K562 (cell line): ENCODE measurements at regions not wholly inside any gene's neighbourhood (a gene's known extent, or its start where the extent isn't known, plus 50 kb on each side); places are given as distances from the start of the nearest gene placed in this dataset.

Experiments used
- ATAC-seq: fragments of 200-7000 bp; cut with Tn5 transposase; 3 replicates; pipeline ENCODE4 v1.9.1; 2020; ENCODE audit warnings: moderate library complexity
- BruUV-seq: library from RNA; stranded (reverse); fragments of 400-500 nt; replicated peaks from 2 replicates; lab custom pipeline; 2021; lab: Mats Ljungman, UMichigan
- CTCF ChIA-PET: fragments of 300-600 bp; formaldehyde crosslinking; extraction: SDS; loops from one replicate; lab custom pipeline; 2021; ENCODE audit warnings: low intra/inter-chr PET ratio; lab: Yijun Ruan, JAX
- POLR2A ChIA-PET: fragments of 300-600, 350-650 bp; sonication (Branson Sonifier 250); formaldehyde crosslinking; extraction: SDS; loops from one replicate; lab custom pipeline; 2021; ENCODE audit warnings: antibody characterized with exemption, inconsistent platforms; lab: Yijun Ruan, JAX
- DNase-seq, 4 experiments: peaks; one replicate each; pipeline versions ENCODE4 v3.0.0 to v3.0.0-alpha.2; 2011 to 2018; ENCODE audit warnings: low spot score in 3 of 4, mixed read lengths in 3 of 4; ENCODE audit errors: extremely low read depth in 1 of 4
- FAIRE-seq: peaks from 2 replicates; lab custom pipeline; 2011; peaks lifted over from hg19 to GRCh38; lab: Jason Lieb, UNC
- H2AFZ ChIP-seq: 2 replicates; pipeline ENCODE4 v1.6.0; 2011; ENCODE audit warnings: low read depth, low read length, control low read depth, inconsistent platforms
- H3K27ac ChIP-seq: fragments of 200-600 bp; 3 replicates; pipeline ENCODE4 v1.8.0; 2011; ENCODE audit warnings: low read depth, mild to moderate bottlenecking, control low read depth, inconsistent platforms, low read length, moderate library complexity, mixed read lengths; ENCODE audit errors: extremely low read depth
- H3K27me3 ChIP-seq, 2 experiments: fragments of 300-600 bp in 1 of 2; 2 replicates in 1 of 2; 3 replicates in 1 of 2; pipeline versions ENCODE4 v1.6.0 to v1.8.0; 2011; ENCODE audit warnings: inconsistent platforms in 2 of 2, low read length in 2 of 2, mild to moderate bottlenecking in 1 of 2, mixed read lengths in 1 of 2, moderate library complexity in 1 of 2; ENCODE audit not compliant: control insufficient read depth in 2 of 2, insufficient read depth in 2 of 2
- H3K36me3 ChIP-seq: fragments of 300-600 bp; 3 replicates; pipeline ENCODE4 v1.8.0; 2011; ENCODE audit warnings: mild to moderate bottlenecking, low read length, inconsistent platforms; ENCODE audit not compliant: control insufficient read depth, insufficient read depth
- H3K4me1 ChIP-seq, 2 experiments: fragments of 200-600 bp in 1 of 2; replicated peaks in 1 of 2; 2 replicates in 1 of 2; 3 replicates in 1 of 2; pipeline versions ENCODE4 v1.5.1 to v1.8.0; 2011; ENCODE audit warnings: inconsistent platforms in 2 of 2, low read length in 2 of 2, mild to moderate bottlenecking in 1 of 2, mixed read lengths in 1 of 2, moderate library complexity in 1 of 2; ENCODE audit not compliant: control insufficient read depth in 2 of 2, insufficient read depth in 2 of 2
- H3K4me2 ChIP-seq: 2 replicates; pipeline ENCODE4 v1.6.1; 2011; ENCODE audit warnings: low read length, control low read depth, inconsistent platforms, mixed read lengths; ENCODE audit not compliant: insufficient read depth
- H3K4me3 ChIP-seq: fragments of 200-600 bp; sonication (generic), shearing (Covaris generic); 2 replicates; pipeline ENCODE4 v1.5.1; 2016; ENCODE audit warnings: control low read depth, inconsistent platforms
- H3K79me2 ChIP-seq: fragments of 200-600 bp; 3 replicates; pipeline ENCODE4 v1.8.0; 2011; ENCODE audit warnings: low read length, inconsistent platforms; ENCODE audit not compliant: control insufficient read depth, insufficient read depth
- H3K9ac ChIP-seq, 2 experiments: 2 replicates each; pipeline versions ENCODE4 v1.6.0 to v1.6.1; 2011; ENCODE audit warnings: low read depth in 2 of 2, low read length in 2 of 2, control low read depth in 1 of 2, inconsistent platforms in 1 of 2, mild to moderate bottlenecking in 1 of 2, mixed read lengths in 1 of 2; ENCODE audit not compliant: insufficient read depth in 1 of 2
- H3K9me1 ChIP-seq: one replicate; pipeline ENCODE4 v1.6.0; 2011; ENCODE audit warnings: inconsistent platforms, mild to moderate bottlenecking, low read length, moderate library complexity; ENCODE audit not compliant: control insufficient read depth, insufficient read depth
- H3K9me3 ChIP-seq: replicated peaks from 2 replicates; pipeline ENCODE4 v1.5.1; 2011; ENCODE audit warnings: low read depth, low read length, inconsistent platforms; ENCODE audit not compliant: control insufficient read depth, insufficient read depth
- H4K20me1 ChIP-seq: replicated peaks from 2 replicates; pipeline ENCODE4 v1.6.1; 2011; ENCODE audit warnings: low read length, inconsistent platforms, mixed read lengths; ENCODE audit not compliant: control insufficient read depth, insufficient read depth
- BHLHE40 ChIP-seq: IDR thresholded peaks from 2 replicates; pipeline ENCODE4 v1.6.1; 2011; ENCODE audit warnings: low read length, improper control_type of control experiment
- C11orf30 ChIP-seq: fragments of 450-650 bp; IDR thresholded peaks from 2 replicates; pipeline ENCODE4 v1.6.1; 2016; ENCODE audit warnings: low read depth, mild to moderate bottlenecking
- COPS2 ChIP-seq: fragments of 450-650 bp; conservative IDR thresholded peaks from 2 replicates; pipeline ENCODE4 v1.6.1; 2016; ENCODE audit warnings: mild to moderate bottlenecking, moderate library complexity
- ELF1 ChIP-seq: fragments of 200-800 bp; sonication (Bioruptor generic); IDR thresholded peaks from 2 replicates; pipeline ENCODE4 v1.6.1; 2016; ENCODE audit warnings: missing genetic modification characterization, missing compliant biosample characterization
- FOXK1 ChIP-seq: sonication (generic); formaldehyde crosslinking; IDR thresholded peaks from 2 replicates; pipeline ENCODE4 v1.8.0; 2022; ENCODE audit warnings: missing genetic modification reagents, mild to moderate bottlenecking, borderline replicate concordance
- IFI16 ChIP-seq: fragments of 250-450 bp; sonication (Bioruptor Pico); IDR thresholded peaks from 2 replicates; pipeline ENCODE4 v2.1.2; 2022; ENCODE audit warnings: mild to moderate bottlenecking, inconsistent platforms
- NCOA1 ChIP-seq: fragments of 450-650 bp; IDR thresholded peaks from 2 replicates; pipeline ENCODE4 v1.6.1; 2016; ENCODE audit warnings: low read depth
- SETDB1 ChIP-seq: IDR thresholded peaks from one replicate; pipeline ENCODE4 v1.6.1; 2012; ENCODE audit warnings: low read length, control low read depth, inconsistent platforms
- TGIF2 ChIP-seq: sonication (generic); formaldehyde crosslinking; IDR thresholded peaks from 2 replicates; pipeline ENCODE4 v1.8.1; 2022; ENCODE audit warnings: mild to moderate bottlenecking, missing genetic modification reagents, moderate library complexity
- XRCC5 ChIP-seq: fragments of 200-400 bp; formaldehyde crosslinking; IDR thresholded peaks from 2 replicates; pipeline ENCODE4 v1.6.1; 2017; ENCODE audit warnings: low read depth, mild to moderate bottlenecking, low read length
- ZNF316 ChIP-seq: fragments of 450-650 bp; IDR thresholded peaks from 2 replicates; pipeline ENCODE4 v1.6.1; 2016
- ZNF445 ChIP-seq: fragments of 250-450 bp; sonication (Bioruptor Pico); IDR thresholded peaks from 2 replicates; pipeline ENCODE4 v1.4.0; 2020; ENCODE audit warnings: low read depth, mild to moderate bottlenecking, moderate library complexity
- ZNF584 ChIP-seq: fragments of 200-800 bp; sonication (Bioruptor generic); IDR thresholded peaks from 2 replicates; pipeline ENCODE4 v1.6.1; 2016; ENCODE audit warnings: low read depth, mild to moderate bottlenecking, missing genetic modification characterization, missing compliant biosample characterization
- ZNF644 ChIP-seq: fragments of 200-800 bp; sonication (Bioruptor generic); IDR thresholded peaks from 2 replicates; pipeline ENCODE4 v1.6.1; 2016; ENCODE audit warnings: low read depth, missing genetic modification characterization, missing compliant biosample characterization
- ZNF76 ChIP-seq: fragments of 250-450 bp; sonication (Bioruptor Pico); IDR thresholded peaks from 2 replicates; pipeline ENCODE4 v1.4.0; 2020; ENCODE audit warnings: mild to moderate bottlenecking, moderate library complexity, borderline replicate concordance
- ZNF764 ChIP-seq: fragments of 250-450 bp; sonication (Bioruptor Pico); IDR thresholded peaks from 2 replicates; pipeline ENCODE4 v1.4.0; 2020; ENCODE audit warnings: low read depth, mild to moderate bottlenecking, moderate library complexity
- WGBS: fragments of 100-300 bp; shearing (Covaris generic); methylation state at CpG from one replicate; pipeline ENCODE4 v1.1.6; 2016; ENCODE audit warnings: low coverage, mixed read lengths; ENCODE audit not compliant: insufficient coverage; ENCODE audit errors: missing lambda C conversion rate; 5-methylcytosine and 5-hydroxymethylcytosine counted together
- in situ Hi-C: fragments of 300-500 bp; cut with MboI; formaldehyde crosslinking; loops from 4 replicates; pipeline ENCODE4 v1.15.0; 2018; ENCODE audit warnings: inconsistent platforms, mixed read lengths
- intact Hi-C: fragments of 100-400 bp; cut with micrococcal nuclease; formaldehyde crosslinking; loops from 2 replicates; pipeline ENCODE4 v1.14.2; 2022
- TF ChIP-seq, protein P1 (sequence below): sonication (generic); formaldehyde crosslinking; IDR thresholded peaks from 2 replicates; pipeline ENCODE4 v1.8.0; 2023; ENCODE audit warnings: mild to moderate bottlenecking, missing genetic modification reagents
- TF ChIP-seq, protein P2 (sequence below): fragments of 250-450 bp; sonication (Bioruptor Pico); IDR thresholded peaks from 2 replicates; pipeline ENCODE4 v1.5.0; 2021

DNA sequence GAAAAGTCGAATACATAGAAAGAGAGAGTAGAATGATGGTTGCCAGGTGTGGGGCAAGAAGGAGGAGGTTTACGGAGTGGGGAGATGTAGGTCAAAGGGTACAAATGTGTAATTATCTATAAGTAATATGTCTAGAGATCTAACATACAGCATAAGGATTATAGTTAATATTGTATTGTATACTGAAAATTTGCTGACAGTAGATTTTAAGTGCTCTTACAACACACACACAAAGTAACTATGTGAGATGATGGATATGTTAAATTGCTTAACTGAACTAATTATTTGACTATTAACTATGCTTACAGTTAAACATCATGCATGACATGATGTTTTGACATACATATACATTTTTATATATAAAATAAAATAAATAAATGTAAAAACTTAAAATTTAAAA lies 192.7 kb downstream of the ZIC4 start:
- 3% methylated on average over 2 of the region's 2 CpGs for WGBS
- ATAC-seq (no peak), DNase-seq (no peak), FAIRE-seq (no peak)
- Histone ChIP-seq H3K4me2 (no peak overlapping the region), H3K79me2 (no peaks in the 10 kb centered on the region), H3K27me3 (no peaks in the 10 kb centered on the region), H3K4me1 (no peaks in the 10 kb centered on the region), H3K4me3 (no peak overlapping the region), H3K27ac (no peak overlapping the region), H4K20me1 (no peaks in the 10 kb centered on the region), H3K9me1 (no peaks in the 10 kb centered on the region), H3K9me3 (no peaks in the 10 kb centered on the region), H3K36me3 (no peaks in the 10 kb centered on the region), H3K9ac (no peak overlapping the region), H2AFZ (no peak overlapping the region)
- ChIA-PET CTCF (no interaction called here), POLR2A (no interaction called here)
- no TSS peak for BruUV-seq
- intact Hi-C loops, result no loop called here
- in situ Hi-C loops, result no loop called here
- TF ChIP-seq ZNF76 (CRISPR knock-in tag) (no peak), ELF1 (tag) (no peak), ZNF316 (peak; percentile 45), TGIF2 (no peak), ZNF445 (no peak), C11orf30 (peak; percentile 42; the same call in 1 of the 2 replicates)
- TF ChIP-seq, protein P1, sequence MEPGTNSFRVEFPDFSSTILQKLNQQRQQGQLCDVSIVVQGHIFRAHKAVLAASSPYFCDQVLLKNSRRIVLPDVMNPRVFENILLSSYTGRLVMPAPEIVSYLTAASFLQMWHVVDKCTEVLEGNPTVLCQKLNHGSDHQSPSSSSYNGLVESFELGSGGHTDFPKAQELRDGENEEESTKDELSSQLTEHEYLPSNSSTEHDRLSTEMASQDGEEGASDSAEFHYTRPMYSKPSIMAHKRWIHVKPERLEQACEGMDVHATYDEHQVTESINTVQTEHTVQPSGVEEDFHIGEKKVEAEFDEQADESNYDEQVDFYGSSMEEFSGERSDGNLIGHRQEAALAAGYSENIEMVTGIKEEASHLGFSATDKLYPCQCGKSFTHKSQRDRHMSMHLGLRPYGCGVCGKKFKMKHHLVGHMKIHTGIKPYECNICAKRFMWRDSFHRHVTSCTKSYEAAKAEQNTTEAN, result no peak

DNA sequence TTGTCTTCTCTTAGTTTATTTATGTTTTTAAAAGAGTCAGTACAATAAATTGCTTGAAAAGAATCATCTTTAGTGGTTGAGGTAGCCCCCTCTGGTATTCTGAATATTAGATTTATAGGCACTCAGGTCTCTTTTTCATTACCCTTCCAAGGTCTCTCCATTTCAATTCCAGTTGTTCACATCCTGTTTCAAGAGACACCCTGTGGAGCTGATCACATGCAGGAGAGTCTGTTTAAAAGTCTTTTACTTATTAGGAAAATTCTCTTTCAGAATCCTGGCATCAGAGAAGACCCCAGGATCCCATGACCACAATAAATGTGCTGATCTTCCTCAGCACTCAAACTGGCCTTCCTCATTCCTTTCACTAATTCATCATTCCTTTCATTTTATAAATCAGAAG lies 195.7 kb downstream of the ZIC4 start:
- Histone ChIP-seq H3K9me3 (no peaks in the 10 kb centered on the region), H3K9me1 (no peaks in the 10 kb centered on the region), H3K27ac (no peak overlapping the region), H3K9ac (no peak overlapping the region), H3K36me3 (no peaks in the 10 kb centered on the region), H3K4me1 (no peaks in the 10 kb centered on the region), H3K4me2 (no peak overlapping the region), H2AFZ (no peak overlapping the region), H4K20me1 (no peaks in the 10 kb centered on the region), H3K4me3 (no peak overlapping the region), H3K27me3 (no peaks in the 10 kb centered on the region), H3K79me2 (no peaks in the 10 kb centered on the region)
- BruUV-seq, result no TSS peak
- ChIA-PET CTCF (no interaction called here), POLR2A (no interaction called here)
- no peak for DNase-seq
- ATAC-seq, result no peak
- intact Hi-C loops, result no loop called here
- in situ Hi-C loops, result no loop called here
- FAIRE-seq, result no peak
- no peak for TF ChIP-seq XRCC5
- no peak for TF ChIP-seq ZNF764
- no peak for TF ChIP-seq FOXK1 (CRISPR knock-in tag)
- TF ChIP-seq, protein P2, sequence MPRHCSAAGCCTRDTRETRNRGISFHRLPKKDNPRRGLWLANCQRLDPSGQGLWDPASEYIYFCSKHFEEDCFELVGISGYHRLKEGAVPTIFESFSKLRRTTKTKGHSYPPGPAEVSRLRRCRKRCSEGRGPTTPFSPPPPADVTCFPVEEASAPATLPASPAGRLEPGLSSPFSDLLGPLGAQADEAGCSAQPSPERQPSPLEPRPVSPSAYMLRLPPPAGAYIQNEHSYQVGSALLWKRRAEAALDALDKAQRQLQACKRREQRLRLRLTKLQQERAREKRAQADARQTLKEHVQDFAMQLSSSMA, result no peak
- TF ChIP-seq IFI16 (CRISPR knock-in tag), result no peak
- TF ChIP-seq SETDB1, result no peak
- no peak for TF ChIP-seq BHLHE40
- TF ChIP-seq COPS2, result no peak
- no peak for TF ChIP-seq NCOA1
- TF ChIP-seq ZNF644 (tag), result no peak
- TF ChIP-seq ZNF584 (CRISPR knock-in tag), result no peak
